GM12873 (cell line): ENCODE measurements at regions not wholly inside any gene's neighbourhood (a gene's known extent, or its start where the extent isn't known, plus 50 kb on each side); places are given as distances from the start of the nearest gene placed in this dataset.

Experiments
- TF ChIP-seq, protein P1 (sequence below): IDR thresholded peaks from 2 replicates; pipeline ENCODE4 v1.5.1; 2012; ENCODE audit warnings: low read depth, mild to moderate bottlenecking, moderate library complexity, low read length, control low read depth; ENCODE audit not compliant: insufficient read depth; ENCODE audit errors: missing control alignments

DNA sequence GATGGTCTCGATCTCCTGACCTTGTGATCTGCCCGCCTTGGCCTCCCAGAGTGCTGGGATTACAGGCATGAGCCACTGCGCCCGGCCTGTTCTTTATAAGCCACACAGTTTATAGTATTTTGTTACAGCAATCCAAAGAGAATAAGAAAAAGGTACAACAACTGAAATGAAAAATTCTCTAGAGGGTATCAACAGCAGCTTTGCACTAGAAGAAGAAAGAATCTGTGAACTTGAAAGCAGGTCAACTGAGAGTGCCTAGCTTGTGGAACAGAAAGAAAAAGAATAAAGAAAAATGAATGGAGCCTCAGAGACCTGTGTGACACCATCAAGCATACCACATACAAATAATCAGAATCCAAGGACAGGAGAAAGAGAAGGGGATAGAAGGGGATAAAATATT is 66.8 kb upstream of the CTLA4 start:
- TF ChIP-seq, protein P1, sequence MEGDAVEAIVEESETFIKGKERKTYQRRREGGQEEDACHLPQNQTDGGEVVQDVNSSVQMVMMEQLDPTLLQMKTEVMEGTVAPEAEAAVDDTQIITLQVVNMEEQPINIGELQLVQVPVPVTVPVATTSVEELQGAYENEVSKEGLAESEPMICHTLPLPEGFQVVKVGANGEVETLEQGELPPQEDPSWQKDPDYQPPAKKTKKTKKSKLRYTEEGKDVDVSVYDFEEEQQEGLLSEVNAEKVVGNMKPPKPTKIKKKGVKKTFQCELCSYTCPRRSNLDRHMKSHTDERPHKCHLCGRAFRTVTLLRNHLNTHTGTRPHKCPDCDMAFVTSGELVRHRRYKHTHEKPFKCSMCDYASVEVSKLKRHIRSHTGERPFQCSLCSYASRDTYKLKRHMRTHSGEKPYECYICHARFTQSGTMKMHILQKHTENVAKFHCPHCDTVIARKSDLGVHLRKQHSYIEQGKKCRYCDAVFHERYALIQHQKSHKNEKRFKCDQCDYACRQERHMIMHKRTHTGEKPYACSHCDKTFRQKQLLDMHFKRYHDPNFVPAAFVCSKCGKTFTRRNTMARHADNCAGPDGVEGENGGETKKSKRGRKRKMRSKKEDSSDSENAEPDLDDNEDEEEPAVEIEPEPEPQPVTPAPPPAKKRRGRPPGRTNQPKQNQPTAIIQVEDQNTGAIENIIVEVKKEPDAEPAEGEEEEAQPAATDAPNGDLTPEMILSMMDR: no peak

DNA sequence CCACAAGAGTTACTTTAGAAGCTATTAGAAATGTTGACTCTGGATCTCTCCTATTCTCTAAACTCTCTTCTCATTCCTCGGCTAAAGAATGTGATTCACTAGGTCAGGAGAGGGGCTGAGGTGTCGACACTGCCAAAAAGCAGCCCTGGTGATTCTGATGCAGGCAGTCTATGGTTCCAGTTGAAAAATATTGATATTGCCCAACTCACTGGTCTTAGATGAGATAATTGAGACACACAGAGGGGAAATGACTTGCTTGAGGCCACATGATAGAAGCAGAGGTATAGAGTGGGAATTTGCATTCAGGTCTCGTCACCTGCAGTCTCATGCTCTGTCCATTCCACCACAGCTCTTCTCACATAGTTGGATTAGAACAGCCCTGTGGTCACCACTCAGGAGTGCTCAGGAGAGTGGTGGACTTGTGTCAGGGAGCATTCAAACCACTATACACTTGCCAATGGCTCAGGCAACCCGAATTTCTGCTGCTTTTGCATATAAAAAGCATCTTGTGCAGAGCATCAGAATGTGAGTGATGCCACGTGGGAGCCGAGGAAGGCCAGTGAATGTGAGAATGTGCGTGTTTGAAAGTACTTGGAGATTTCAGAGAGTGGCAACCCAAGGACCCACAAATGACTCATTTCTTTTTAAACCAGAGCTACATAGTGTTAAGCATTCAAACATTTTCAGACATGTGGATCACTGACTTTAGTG is 65.1 kb upstream of the CTLA4 start:
- TF ChIP-seq, protein P1: no peak

DNA sequence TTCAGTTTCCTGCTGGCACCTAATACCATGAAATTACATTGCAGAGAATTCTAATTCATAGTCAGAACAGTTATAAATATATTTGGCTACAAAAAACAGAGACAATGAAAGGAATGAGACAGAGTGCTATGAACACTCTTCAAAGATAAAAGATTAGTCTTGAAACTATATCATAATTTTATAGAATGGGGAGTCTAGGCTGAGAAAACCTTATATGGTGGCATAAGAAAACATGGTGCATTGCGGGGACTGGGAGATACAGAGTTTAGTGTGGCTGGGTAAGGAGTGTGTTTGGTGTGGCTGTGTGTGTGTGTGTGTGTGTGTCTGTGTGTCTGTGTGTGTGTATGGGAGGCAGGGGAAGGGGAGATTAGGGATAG is 64.5 kb upstream of the CTLA4 start:
- TF ChIP-seq, protein P1: no peak

DNA sequence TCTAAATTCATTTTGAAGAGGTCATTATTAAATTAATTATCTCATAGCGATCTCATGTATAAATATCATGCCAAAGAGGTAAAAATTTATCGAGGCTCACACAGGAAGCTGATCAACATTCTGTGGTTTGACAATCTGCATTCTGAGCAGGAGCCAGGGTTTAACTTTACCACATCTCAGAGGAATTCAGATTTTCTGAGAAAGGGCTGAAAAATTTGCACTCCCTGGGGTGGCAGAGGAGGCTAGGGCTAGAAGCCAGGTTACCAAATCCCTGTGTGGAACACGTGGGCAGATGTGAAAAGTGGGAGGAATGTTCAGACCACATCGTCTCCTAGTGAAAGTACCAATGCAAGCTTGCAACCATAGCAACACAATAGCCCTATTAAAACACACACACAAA is 63.5 kb upstream of the CTLA4 start:
- TF ChIP-seq, protein P1: no peak

DNA sequence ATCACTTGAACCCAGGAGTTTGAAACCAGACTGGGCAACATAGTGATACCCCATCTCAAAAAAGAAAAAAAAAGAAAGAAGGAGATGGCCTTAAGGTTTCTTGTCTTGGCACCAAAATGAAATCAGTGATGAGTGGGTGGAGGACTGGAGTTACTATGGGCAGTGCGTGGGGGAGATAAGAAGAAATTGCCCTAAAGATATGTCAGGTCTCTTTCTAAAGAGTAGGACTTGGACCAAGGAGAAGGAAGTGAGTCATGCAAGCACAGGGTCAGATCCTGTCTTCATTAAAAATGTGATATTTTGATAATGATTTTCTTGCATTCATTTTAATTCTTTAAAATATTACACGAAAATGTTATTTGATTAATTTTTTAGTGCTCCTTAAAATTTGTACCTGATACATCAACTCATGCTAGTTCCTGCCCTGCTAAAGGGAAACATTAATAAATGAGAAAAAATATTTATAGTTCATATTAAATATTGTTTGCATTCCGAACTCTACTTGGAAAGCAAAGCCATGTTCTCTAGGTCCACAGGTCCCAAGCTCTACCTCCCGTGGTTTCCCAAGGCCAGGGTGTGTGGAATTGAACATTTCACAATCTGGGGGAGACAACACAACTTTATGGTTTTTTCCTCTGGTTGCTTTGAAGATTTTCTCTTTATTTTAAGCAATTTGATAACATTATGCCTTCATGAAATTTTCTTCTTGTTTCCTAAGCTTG is 62.6 kb upstream of the CTLA4 start:
- TF ChIP-seq, protein P1: no peak

DNA sequence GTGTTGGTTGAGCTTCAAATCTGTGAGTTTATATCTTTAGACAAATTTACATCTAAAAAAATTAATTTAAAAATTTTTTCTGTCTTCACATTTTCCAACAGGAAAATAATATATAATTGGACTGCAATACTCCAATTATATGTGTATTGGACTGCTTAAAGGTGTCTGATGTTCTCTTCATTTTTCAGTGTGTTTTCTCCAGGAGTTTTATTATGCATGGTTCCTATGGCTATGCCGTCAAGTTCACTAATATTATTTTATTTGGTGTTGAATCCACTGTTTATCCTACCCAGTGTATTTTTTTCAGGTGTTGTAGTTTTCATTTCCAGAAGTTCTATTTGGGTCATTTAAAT is 62.1 kb upstream of the CTLA4 start:
- TF ChIP-seq, protein P1: no peak

DNA sequence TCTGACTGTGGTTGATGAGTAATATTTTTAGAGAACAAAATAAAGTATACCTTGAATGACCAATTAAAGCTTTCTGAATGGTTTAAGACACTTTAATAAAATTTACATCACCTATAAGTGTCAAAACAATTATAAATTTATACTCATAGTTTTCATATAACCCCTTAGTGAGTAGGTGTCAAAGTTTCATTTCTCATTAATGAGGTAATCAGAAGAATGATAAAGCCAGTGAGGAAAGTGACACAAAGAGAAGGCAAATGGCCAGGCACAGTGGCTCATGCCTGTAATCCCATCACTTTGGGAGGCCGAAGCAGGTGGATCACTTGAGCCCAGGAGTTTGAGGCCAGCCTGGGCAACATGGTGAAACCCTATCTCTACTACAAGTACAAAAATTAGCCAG is 60.8 kb upstream of the CTLA4 start:
- TF ChIP-seq, protein P1: no peak
